Stimulated activated effector memory CD8-positive, alpha-beta T cell treated with anti-CD3 and anti-CD28 coated beads, Interleukin-12 subunit alpha, Interleukin-12 subunit beta, amount 100 ng/mL, for 72 hours (primary cell): ENCODE measurements at regions not wholly inside any gene's neighbourhood (a gene's known extent, or its start where the extent isn't known, plus 50 kb on each side); places are given as distances from the start of the nearest gene placed in this dataset.

Experiments
- ATAC-seq: fragments of 150-1000 bp; cut with Tn5 transposase; 2 replicates; pipeline ENCODE4 v1.10.0; 2021
- DNase-seq, 2 donors: peaks; one replicate each; pipeline ENCODE4 v3.0.0; 2021 to 2022; ENCODE audit warnings: low spot score in 2 of 2
- H3K27ac Mint-ChIP-seq: one replicate; pipeline ENCODE4 v1.8.0; 2022; ENCODE audit warnings: mild to moderate bottlenecking, mixed read lengths
- H3K36me3 Mint-ChIP-seq: one replicate; pipeline ENCODE4 v1.8.0; 2022; ENCODE audit warnings: mild to moderate bottlenecking, mixed read lengths
- H3K4me1 Mint-ChIP-seq: one replicate; pipeline ENCODE4 v1.8.0; 2022; ENCODE audit warnings: mixed read lengths
- H3K4me3 Mint-ChIP-seq: one replicate; pipeline ENCODE4 v1.8.0; 2022; ENCODE audit warnings: mild to moderate bottlenecking, mixed read lengths
- H3K9me3 Mint-ChIP-seq: one replicate; pipeline ENCODE4 v1.8.0; 2022; ENCODE audit warnings: mixed read lengths

DNA sequence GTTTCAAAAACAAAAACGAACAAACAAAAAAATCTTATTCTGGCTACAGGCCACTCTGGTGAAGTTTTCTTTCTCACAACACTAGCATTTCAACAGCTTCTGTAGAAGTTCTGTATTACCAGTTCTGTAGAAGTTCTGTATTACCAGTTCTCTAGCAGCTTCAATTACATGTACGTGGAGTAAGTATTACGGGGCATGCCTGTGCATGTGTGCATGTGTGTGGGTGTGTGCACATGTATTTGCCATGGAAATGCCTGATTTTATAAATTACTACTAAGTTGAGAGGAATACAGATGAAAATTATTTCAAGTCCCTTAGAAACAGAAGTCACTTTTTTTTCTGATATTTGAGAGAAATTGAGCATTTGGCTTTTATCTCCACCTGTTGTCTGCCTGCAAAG, 414.2 kb downstream of the FOXO1 start:
- DNase-seq (no peak), ATAC-seq (no peak)
- no peak overlapping the region for H3K27ac Mint-ChIP-seq
- peaks cover 8% of the 10 kb centered on the region for H3K9me3 Mint-ChIP-seq
- no peak overlapping the region for H3K4me3 Mint-ChIP-seq
- no peaks in the 10 kb centered on the region for H3K36me3 Mint-ChIP-seq
- peaks cover 18% of the 10 kb centered on the region for H3K4me1 Mint-ChIP-seq

DNA sequence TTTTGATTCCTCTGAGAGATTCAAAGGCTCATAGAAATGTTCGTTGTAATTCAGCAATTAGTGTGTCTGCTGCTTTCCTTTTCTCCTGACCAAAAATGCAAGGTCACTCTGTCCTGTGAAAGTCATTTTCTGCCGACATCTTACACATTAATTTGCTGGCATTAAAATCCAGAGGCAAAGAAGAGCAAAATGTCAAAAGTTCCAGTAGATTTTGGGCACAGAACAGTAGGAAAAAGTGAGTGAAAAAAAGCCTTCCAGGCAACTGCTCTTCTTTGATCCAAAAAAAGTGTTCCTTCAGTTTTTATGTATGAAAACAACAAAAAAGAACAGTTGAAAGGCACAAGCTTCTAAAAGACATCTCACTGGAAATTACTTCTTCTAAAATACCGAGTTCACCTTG, 413.8 kb downstream of the FOXO1 start:
- peaks cover 14% of the 10 kb centered on the region for H3K4me1 Mint-ChIP-seq
- no peaks in the 10 kb centered on the region for H3K36me3 Mint-ChIP-seq
- H3K4me3 Mint-ChIP-seq, result no peak overlapping the region
- no peak overlapping the region for H3K27ac Mint-ChIP-seq
- peaks cover 8% of the 10 kb centered on the region for H3K9me3 Mint-ChIP-seq
- DNase-seq, result no peak
- ATAC-seq, result no peak

DNA sequence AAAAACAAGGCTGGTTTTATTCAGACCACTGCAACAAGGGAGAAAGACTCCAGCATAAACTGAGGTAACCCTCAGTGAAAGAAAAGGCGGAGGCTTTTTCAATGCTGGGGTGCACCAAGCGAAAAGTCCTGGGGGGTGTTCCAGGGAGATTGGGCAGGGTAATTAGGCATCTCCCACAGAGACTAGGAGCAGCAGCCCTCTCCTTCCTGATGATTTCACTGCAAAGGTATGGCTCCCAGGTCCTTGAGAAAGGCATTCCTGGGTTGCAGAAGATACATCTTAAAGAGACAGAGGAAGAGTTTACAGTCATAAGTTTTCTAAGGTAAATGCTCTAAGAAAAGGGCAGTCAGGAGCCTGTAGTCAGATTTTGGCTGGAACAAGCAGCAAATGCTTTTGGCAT, 412.0 kb downstream of the FOXO1 start:
- no peak overlapping the region for H3K4me3 Mint-ChIP-seq
- ATAC-seq, result no peak
- H3K9me3 Mint-ChIP-seq, result no peaks in the 10 kb centered on the region
- no peak overlapping the region for H3K27ac Mint-ChIP-seq
- no peak for DNase-seq
- no peaks in the 10 kb centered on the region for H3K36me3 Mint-ChIP-seq
- peaks cover 10% of the 10 kb centered on the region for H3K4me1 Mint-ChIP-seq

DNA sequence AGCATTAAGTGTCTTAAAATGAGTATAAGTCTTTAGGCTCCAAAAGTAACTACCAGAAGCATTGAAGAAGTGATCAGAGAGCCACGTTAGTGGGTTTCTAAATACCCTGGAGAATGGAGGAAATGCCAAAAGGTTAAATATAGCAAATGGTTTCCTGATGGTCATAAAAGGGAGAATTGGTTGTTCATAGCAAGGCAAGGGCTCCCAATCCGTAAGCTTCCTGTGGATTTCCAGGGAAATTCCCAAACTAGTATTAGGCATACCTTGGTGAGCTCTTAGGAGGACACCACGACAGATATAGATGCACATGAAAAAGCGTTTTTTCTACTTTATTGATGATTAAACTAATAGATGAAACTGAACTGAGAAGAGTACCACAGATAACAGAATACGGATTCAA, 410.9 kb downstream of the FOXO1 start:
- DNase-seq (no peak), ATAC-seq (no peak)
- Mint-ChIP-seq H3K9me3 (no peaks in the 10 kb centered on the region), H3K4me3 (no peak overlapping the region), H3K4me1 (peaks cover 10% of the 10 kb centered on the region), H3K36me3 (no peaks in the 10 kb centered on the region), H3K27ac (no peak overlapping the region)

DNA sequence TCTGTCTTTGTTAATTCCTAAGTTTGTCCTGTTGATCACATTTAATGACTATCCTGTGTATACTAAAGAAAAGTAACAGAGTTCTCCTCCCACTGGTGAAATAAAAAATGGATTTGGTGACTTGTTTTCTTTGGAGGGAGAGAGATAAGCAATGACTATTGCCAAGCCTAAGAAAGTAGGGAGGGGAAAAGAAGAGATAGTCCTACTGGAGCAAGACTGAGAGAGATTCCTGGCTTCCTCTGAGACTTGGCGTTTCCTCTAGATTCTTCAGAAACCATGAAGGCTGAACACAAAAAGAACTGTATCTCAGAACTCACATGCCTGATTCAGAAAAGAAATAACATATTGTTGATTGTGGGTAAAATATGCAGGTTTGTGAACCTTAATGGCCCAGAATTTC, 406.5 kb downstream of the FOXO1 start:
- DNase-seq (no peak), ATAC-seq (no peak)
- no peaks in the 10 kb centered on the region for H3K4me1 Mint-ChIP-seq
- no peaks in the 10 kb centered on the region for H3K9me3 Mint-ChIP-seq
- no peak overlapping the region for H3K4me3 Mint-ChIP-seq
- no peak overlapping the region for H3K27ac Mint-ChIP-seq
- H3K36me3 Mint-ChIP-seq, result no peaks in the 10 kb centered on the region

DNA sequence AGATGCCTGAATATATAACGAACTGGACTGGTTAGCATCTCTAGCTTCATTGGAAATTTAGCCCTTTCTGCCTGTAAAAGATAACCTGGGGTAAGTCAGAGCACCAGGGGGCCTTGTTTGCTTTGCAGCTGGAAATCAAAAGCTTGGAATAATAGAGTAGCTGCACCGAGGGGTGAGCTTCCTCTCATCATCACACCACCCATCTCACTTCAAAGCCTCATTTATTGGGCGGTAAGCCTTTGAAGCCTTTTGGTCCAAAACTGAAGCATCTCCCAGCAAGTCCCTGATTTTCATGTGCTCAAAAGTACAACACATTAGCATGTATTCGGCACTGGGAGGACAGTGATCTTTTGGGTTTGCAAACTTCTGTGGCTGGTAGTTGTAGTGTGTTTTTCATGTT, 405.1 kb downstream of the FOXO1 start:
- H3K27ac Mint-ChIP-seq, result no peak overlapping the region
- no peaks in the 10 kb centered on the region for H3K9me3 Mint-ChIP-seq
- H3K4me1 Mint-ChIP-seq, result no peaks in the 10 kb centered on the region
- DNase-seq, result no peak
- no peak for ATAC-seq
- no peaks in the 10 kb centered on the region for H3K36me3 Mint-ChIP-seq
- no peak overlapping the region for H3K4me3 Mint-ChIP-seq

DNA sequence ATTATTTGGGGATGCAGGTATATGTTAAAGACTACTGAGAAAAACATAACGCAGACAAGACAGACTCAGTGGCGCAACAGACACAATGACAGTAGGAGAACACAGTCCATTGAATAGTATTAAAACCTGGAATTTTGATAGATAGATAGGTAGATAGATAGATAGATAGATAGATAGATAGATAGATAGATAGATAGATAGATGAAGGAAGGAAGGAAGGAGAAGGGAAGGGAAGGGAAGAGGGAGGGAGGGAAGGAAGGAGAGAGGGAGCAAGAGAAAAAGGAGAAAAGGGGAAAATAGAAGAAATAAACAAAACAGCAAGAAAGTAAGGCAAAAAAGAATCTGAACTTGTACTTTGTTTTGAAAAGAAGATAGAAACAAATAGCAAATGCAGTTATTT, 404.5 kb downstream of the FOXO1 start:
- no peak for DNase-seq
- no peak for ATAC-seq
- Mint-ChIP-seq H3K4me3 (no peak overlapping the region), H3K27ac (no peak overlapping the region), H3K9me3 (no peaks in the 10 kb centered on the region), H3K36me3 (no peaks in the 10 kb centered on the region), H3K4me1 (no peaks in the 10 kb centered on the region)

DNA sequence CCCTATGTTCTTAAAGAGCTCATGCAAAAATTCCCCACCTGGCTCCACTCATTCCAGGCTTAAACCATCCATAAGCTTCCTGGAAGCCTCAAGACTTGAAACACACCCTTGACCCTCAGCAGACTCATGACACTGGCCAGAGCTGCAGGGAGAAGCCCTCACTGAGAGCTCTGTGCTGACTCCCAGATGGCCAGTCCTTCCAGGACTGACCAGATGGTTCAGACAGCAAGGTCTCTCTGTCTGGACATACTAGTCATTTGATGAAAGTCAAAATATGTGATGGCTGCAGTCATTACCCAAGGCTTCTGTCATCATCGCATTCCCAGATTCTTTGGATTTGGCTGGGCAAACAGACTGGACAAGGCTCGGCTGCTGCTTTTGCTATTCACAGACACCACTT, 397.4 kb downstream of the FOXO1 start:
- Mint-ChIP-seq H3K4me3 (no peak overlapping the region), H3K27ac (no peak overlapping the region), H3K4me1 (peaks cover 23% of the 10 kb centered on the region), H3K36me3 (no peaks in the 10 kb centered on the region), H3K9me3 (no peaks in the 10 kb centered on the region)
- ATAC-seq (no peak), DNase-seq (no peak)

DNA sequence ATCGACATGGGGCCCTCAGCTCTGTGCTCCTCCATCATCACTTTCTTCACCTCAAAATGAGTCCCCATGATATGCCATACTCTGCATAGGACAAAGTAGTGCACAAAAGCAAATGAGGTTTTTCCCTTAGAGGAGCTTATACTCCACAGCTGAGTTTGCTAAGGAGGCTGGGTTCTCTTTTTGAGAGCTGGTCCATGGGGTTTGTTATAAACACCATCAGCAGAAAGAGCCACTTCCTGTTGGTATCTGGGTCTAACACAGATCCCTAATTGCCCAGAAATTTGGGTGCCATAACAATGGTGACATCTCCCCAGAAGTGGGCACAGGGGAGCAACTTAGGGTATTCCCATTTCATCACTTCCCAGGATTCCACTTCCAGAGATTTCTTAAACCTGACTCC, 395.7 kb downstream of the FOXO1 start:
- peaks cover 33% of the 10 kb centered on the region for H3K4me1 Mint-ChIP-seq
- no peaks in the 10 kb centered on the region for H3K9me3 Mint-ChIP-seq
- no peak overlapping the region for H3K27ac Mint-ChIP-seq
- no peak overlapping the region for H3K4me3 Mint-ChIP-seq
- ATAC-seq, result no peak
- no peaks in the 10 kb centered on the region for H3K36me3 Mint-ChIP-seq
- no peak for DNase-seq

DNA sequence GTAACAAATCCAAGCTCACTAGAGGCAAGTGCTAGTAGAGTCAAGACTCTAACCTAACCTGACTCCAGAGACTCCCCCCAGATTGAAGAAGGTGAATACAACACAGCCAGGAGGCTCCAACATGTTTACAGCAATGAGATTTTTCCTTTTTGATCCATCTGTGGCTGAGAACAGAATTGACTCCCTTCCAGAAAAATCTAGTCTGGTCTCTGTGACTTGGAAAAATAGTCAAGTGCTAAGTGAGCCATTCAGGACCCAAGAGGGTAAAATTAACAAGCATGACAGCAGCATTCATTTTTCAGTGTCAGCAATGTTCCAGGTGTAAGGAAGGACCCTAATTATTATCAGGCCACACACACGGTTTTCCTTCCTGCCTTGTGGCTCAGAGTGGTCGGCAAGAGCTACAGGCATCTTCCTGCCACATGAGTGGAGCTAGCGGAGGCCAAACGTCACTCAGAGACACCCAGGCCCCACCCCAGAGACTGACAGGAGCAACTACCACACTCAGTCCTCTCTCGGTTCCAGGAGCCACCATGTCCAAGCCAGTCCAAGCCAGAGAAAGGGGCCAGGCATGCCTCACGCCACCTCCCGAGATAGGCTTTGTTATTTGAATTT, 395.1 kb downstream of the FOXO1 start:
- no peak overlapping the region for H3K27ac Mint-ChIP-seq
- H3K4me1 Mint-ChIP-seq, result peaks cover 35% of the 10 kb centered on the region
- ATAC-seq (no peak), DNase-seq (no peak)
- H3K9me3 Mint-ChIP-seq, result no peaks in the 10 kb centered on the region
- no peak overlapping the region for H3K4me3 Mint-ChIP-seq
- no peaks in the 10 kb centered on the region for H3K36me3 Mint-ChIP-seq

DNA sequence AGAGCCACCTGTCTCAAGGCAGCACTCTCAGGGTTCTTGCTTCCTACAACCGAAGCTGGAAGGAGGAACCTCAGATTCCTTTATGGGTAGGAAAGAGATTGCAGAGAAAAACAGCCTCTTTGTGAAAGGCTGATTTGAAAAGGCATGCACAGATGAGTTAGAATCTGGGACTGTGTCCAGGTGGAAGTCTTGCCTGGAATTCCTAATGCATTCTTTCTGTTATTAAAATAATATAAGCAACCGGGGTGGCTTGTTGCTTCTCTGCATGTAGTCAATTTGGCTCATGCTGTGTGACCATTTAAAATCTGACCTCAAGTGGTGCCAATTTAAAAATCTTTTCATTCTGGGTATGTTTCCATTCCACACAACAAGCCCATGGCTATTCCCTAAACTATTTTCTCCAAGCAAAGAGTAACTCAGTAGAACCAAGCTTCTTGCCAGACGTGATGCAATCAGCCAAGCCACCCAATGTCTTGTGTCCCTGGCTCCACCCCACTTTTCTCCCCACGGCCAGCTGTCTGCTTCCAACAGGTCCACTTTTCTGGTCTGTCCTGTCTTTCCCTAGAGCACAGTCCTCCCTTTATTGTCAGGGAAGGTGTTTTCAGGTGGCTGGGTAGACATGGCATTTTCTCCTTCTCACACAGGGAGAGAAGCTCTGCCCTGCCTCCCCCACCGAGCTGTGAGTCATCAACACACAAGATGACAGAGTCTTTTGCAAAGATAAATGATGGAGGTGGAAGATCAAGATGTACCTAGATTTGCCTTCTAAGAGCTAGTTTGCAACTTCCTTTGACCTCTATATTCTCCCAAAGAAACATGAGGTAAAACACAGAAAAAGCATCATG, 394.3 kb downstream of the FOXO1 start:
- Mint-ChIP-seq H3K9me3 (no peaks in the 10 kb centered on the region), H3K4me1 (peaks cover 35% of the 10 kb centered on the region), H3K27ac (no peak overlapping the region), H3K36me3 (no peaks in the 10 kb centered on the region), H3K4me3 (no peak overlapping the region)
- ATAC-seq, result peak; percentile 69
- no peak for DNase-seq

DNA sequence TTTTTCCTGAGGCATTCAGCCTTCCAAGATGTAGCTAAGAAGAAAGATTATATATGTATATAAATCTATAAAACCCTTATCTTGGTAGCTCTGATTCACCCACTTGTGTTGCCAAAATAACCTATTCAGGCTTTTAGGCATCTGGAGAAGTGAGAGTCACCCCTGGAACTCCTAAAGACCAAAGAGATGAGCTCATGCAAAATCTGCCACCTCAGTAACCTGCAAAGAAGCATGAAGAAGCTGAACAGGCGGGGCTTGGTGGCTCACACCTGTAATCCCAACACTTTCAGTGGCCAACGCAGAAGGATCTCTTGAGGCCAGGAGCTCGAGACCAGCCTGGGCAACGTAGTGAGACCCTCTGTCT, 393.7 kb downstream of the FOXO1 start:
- DNase-seq, result no peak
- no peaks in the 10 kb centered on the region for H3K9me3 Mint-ChIP-seq
- no peak overlapping the region for H3K4me3 Mint-ChIP-seq
- H3K4me1 Mint-ChIP-seq, result peaks cover 35% of the 10 kb centered on the region
- no peak overlapping the region for H3K27ac Mint-ChIP-seq
- peak; percentile 52 for ATAC-seq
- H3K36me3 Mint-ChIP-seq, result no peaks in the 10 kb centered on the region

DNA sequence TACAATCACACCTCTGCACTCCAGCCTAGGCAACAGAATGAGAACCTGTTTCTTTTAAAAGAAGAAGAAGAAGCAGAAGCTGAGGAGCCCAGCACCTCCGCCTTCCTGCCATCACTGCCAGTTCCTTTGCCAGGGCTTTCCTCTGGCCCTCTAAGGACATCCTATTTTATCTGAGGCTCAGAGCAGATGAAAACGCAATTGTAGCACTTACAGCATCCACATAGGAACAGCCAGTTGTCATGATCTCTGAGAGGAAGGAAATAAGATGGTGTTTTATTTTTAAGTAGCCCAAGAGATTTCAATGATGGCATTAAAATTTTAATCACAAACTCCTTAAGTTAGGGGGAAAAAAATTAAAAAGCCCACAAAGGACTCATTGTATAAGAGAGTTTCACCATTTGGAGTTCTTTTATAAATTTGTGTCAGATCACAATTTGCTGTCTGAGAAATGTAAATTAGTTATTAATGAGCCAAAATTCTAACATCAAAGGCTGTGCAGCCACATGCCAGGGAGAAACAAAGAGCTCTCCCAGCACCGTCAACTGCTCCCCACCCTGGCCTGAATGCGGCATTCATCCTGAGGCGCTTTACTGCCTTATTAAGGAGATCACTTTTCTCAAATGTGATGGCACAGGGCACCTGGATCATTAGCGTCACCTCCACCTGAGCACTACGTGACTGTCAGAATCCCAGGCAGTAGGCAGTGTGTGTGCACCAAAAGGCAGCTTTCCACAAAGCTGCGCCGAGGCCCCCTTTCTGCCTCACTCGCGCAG, 393.0 kb downstream of the FOXO1 start:
- H3K4me3 Mint-ChIP-seq, result no peak overlapping the region
- peaks cover 35% of the 10 kb centered on the region for H3K4me1 Mint-ChIP-seq
- DNase-seq, result no peak
- H3K27ac Mint-ChIP-seq, result no peak overlapping the region
- ATAC-seq, result no peak
- no peaks in the 10 kb centered on the region for H3K36me3 Mint-ChIP-seq
- H3K9me3 Mint-ChIP-seq, result no peaks in the 10 kb centered on the region

DNA sequence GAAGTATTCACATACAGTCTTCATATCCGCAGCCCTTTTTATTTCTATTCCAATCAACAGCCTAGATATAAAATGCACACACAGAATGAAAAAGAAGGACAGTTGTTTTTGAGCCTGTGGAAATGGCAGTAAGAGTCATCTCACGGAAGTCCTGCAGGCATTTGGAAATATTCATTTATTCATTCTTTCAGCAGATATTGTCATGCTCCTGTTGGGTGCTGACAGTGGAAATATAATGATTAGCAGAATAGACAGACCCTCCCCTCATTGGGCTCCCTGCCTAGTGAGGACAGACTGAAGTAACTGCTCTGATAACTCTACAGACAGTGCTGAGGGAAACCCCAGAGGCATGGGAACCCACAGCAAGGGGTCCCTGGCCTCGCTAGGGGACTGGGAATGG, 392.3 kb downstream of the FOXO1 start:
- DNase-seq, result no peak
- Mint-ChIP-seq H3K4me3 (no peak overlapping the region), H3K36me3 (no peaks in the 10 kb centered on the region), H3K27ac (peak overlapping the region; percentile 38), H3K9me3 (no peaks in the 10 kb centered on the region), H3K4me1 (peaks cover 35% of the 10 kb centered on the region)
- ATAC-seq, result no peak

DNA sequence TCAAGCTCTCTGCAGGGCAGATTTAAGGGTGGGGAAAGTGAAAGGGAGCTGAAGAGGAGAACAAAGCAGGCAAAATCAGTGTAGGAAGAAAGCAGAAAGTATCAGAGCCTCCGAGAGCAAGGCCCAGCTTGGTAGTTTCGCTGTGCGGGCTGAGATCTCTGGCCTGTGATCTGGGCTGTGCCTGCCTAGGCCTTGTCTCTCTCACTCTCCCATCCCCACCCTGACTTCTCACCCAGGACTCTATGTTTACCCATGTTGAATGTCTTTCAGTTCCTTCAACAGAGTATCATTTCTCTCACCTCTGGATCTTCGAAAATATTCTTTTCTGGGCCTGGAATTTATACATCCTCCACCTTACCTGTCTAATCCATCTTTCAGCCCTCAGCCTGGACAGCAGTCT, 391.3 kb downstream of the FOXO1 start:
- DNase-seq, result no peak
- no peak for ATAC-seq
- Mint-ChIP-seq H3K4me3 (no peak overlapping the region), H3K27ac (peak overlapping the region; percentile 48), H3K9me3 (no peaks in the 10 kb centered on the region), H3K36me3 (no peaks in the 10 kb centered on the region), H3K4me1 (peaks cover 34% of the 10 kb centered on the region)

DNA sequence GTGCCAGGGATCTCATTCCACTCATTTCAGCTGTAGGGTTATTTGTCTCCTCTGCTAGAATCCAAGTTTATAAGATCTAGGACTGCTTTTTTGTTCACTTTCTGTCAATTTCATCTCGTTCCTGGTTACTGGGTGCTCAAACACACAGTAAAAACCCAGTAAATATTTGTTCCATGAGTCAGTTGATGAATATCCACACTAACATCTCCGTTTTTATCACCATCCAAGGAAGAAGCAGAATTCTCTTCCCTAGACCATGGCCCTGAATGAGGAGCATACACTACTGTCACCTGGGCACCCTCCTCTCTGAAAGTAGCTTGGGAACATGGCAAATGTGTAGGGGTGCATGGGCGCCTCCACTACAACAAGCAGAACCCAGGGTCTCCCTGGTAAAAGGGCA, 390.8 kb downstream of the FOXO1 start:
- peak overlapping the region; percentile 48 for H3K27ac Mint-ChIP-seq
- H3K9me3 Mint-ChIP-seq, result no peaks in the 10 kb centered on the region
- H3K4me1 Mint-ChIP-seq, result peaks cover 29% of the 10 kb centered on the region
- no peak overlapping the region for H3K4me3 Mint-ChIP-seq
- DNase-seq (no peak), ATAC-seq (no peak)
- H3K36me3 Mint-ChIP-seq, result no peaks in the 10 kb centered on the region
